AG09309 (cell line): ENCODE measurements at regions not wholly inside any gene's neighbourhood (a gene's known extent, or its start where the extent isn't known, plus 50 kb on each side); places are given as distances from the start of the nearest gene placed in this dataset.

Experiments used
- DNase-seq: peaks from one replicate; pipeline ENCODE4 v3.0.0-alpha.2; 2010; ENCODE audit warnings: low read depth
- H3K4me3 ChIP-seq: 2 replicates; pipeline ENCODE4 v1.5.1; 2011; ENCODE audit warnings: mild to moderate bottlenecking, low read depth, low read length, moderate library complexity; ENCODE audit not compliant: control insufficient read depth
- CTCF ChIP-seq: IDR thresholded peaks from 2 replicates; pipeline ENCODE4 v1.5.1; 2011; ENCODE audit warnings: mild to moderate bottlenecking, low read depth, low read length, inconsistent platforms; ENCODE audit not compliant: insufficient read depth, control insufficient read depth; ENCODE audit errors: missing control alignments

DNA sequence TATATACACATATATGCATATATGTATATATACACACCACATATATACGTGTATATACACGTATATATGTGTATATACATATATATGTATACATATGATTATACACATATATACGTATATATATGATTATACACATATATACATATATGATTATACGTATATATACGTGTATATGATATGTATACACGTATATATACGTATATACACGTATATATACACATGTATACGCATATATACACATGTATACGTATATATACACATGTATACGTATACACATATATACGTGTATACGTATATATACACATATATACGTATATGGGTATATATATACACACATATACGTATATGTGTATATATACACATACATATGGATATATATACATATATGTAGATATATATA, 62.1 kb upstream of the HMGXB4 start:
- no peak for DNase-seq
- TF ChIP-seq CTCF, result no peak
- no peak overlapping the region for H3K4me3 ChIP-seq

DNA sequence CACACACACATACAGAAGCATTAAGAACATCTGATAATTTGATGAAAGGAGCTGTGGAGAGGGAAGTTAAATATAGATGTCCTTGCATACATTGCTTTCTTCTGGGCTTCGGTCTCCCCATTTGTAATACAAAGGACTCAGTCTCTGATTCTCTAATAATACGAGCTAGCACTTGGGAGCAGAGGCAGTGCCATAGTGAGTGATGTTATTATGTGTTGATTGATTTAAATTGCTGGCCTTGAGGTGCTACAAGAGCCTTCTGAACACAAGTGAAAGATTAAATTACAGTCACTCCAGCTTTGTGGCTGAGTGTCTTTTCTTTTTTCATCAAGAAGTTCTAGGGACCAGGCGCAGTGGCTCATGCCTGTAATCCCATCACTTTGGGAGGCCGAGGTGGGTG, 61.5 kb upstream of the HMGXB4 start:
- H3K4me3 ChIP-seq, result no peak overlapping the region
- no peak for DNase-seq
- no peak for TF ChIP-seq CTCF

- no peak for DNase-seq
- no peak overlapping the region for H3K4me3 ChIP-seq
- TF ChIP-seq CTCF, result no peak
Measured at GRCh38 chr22:35197071-35197470, 60.2 kb upstream of the HMGXB4 start.

DNA sequence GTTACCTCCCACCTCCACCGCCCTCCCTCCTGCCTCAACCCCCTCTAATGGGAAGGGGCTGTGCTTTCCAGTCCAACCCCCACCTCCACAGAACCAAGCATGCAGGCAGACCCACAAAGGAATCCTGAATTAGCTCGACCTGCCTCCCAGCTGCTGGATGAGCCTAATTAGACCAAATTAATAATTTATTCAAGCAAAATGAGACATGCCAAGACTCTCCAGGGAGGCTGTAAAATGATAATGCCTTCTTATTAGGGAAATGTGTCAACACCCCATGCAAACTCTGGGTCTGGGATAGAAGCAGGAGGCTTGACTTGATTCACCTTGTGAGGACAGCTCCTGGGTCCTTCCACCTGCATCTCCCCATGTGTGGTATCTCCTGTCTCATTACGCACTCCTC, 59.4 kb upstream of the HMGXB4 start:
- DNase-seq, result no peak
- TF ChIP-seq CTCF, result no peak
- no peak overlapping the region for H3K4me3 ChIP-seq

DNA sequence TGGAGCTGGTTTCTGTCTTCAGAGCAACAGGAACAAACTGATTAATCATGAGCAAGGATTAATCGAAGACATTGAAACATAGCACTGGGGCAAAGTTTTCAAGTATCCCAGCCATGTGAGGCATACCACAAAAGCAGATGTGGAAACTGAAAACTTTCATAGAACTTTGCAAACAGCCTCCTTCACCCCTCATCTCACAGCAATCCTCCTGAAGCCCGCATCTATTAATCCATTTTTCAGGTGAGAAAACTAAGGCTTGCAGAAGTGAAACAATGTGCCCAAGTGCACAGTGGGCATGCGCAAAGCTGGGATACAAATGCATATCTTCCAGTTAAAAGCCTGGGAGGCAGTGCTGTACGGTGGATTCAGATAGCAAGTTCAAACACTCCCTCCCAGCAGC, 58.6 kb upstream of the HMGXB4 start:
- H3K4me3 ChIP-seq, result no peak overlapping the region
- no peak for TF ChIP-seq CTCF
- DNase-seq, result no peak

GRCh38 chr22:35202376-35202775, 54.9 kb upstream of the HMGXB4 start:
- no peak for DNase-seq
- no peak overlapping the region for H3K4me3 ChIP-seq
- no peak for TF ChIP-seq CTCF

DNA sequence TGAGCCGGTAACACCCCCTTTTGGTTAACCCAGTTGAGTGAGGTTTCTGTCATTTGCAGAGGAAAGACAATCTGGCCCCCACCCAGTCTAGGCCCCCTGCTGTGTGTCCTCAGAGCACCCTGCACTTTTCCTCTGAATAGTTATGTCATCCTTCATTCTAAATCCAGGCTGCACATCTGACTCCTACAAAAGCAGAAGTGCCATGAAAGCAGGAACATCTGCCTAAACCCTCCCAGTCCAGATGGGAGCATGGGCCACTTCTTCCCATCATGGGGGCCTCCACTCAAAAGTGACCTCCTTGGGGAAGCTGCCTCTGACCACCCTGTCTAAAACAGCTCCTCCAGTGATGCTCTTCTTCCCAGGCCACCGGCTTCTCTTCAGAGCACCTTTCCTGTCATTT, 53.7 kb upstream of the HMGXB4 start:
- no peak for DNase-seq
- no peak for TF ChIP-seq CTCF
- no peak overlapping the region for H3K4me3 ChIP-seq
